Breast epithelium (tissue), 4 donors: ENCODE measurements at regions not wholly inside any gene's neighbourhood (a gene's known extent, or its start where the extent isn't known, plus 50 kb on each side); places are given as distances from the start of the nearest gene placed in this dataset.

ENCODE experiments used
- DNase-seq, 2 donors: peaks; one replicate each; pipeline ENCODE4 v3.0.0-alpha.2; 2019; ENCODE audit warnings: low spot score in 2 of 2
- H3K27ac ChIP-seq, 2 donors: fragments of 200-600 bp; sonication (generic) in 1 of 2; one replicate each; pipeline ENCODE4 v1.5.1; 2016 to 2019; ENCODE audit warnings: mild to moderate bottlenecking in 1 of 2
- H3K27me3 ChIP-seq, 2 donors: fragments of 200-600 bp; sonication (generic) in 1 of 2; one replicate each; pipeline versions ENCODE4 v1.5.1 to v1.6.0; 2017 to 2019; ENCODE audit warnings: control low read depth in 1 of 2, mild to moderate bottlenecking in 1 of 2
- H3K36me3 ChIP-seq: fragments of 200-600 bp; one replicate; pipeline ENCODE4 v1.5.1; 2019
- H3K4me1 ChIP-seq, 2 donors: fragments of 200-600 bp; sonication (generic); one replicate each; pipeline ENCODE4 v1.5.1; 2016 to 2019; ENCODE audit warnings: control low read depth in 1 of 2
- H3K4me3 ChIP-seq, 3 donors: fragments of 200-600 bp; sonication (generic); 1 replicate in 2 of 3; 2 replicates in 1 of 3; pipeline ENCODE4 v1.5.1; 2016 to 2019; ENCODE audit warnings: mild to moderate bottlenecking in 3 of 3, moderate library complexity in 2 of 3
- H3K9me3 ChIP-seq, 2 donors: fragments of 200-600 bp; sonication (generic) in 1 of 2; one replicate each; pipeline ENCODE4 v1.5.1; 2016 to 2019; ENCODE audit warnings: control low read depth in 1 of 2
- CTCF ChIP-seq, 3 donors: fragments of 450-650 bp; IDR thresholded peaks; one replicate each; pipeline ENCODE4 v1.5.1; 2016 to 2017; ENCODE audit warnings: antibody characterized with exemption in 3 of 3, mild to moderate bottlenecking in 3 of 3, moderate library complexity in 3 of 3
- POLR2A ChIP-seq: fragments of 450-650 bp; IDR thresholded peaks from one replicate; pipeline ENCODE4 v1.6.1; 2016; ENCODE audit warnings: antibody characterized with exemption, mild to moderate bottlenecking, moderate library complexity
- POLR2AphosphoS5 ChIP-seq, 3 donors: sonication (generic); formaldehyde crosslinking; IDR thresholded peaks; one replicate each; pipeline ENCODE4 v1.6.1; 2017; ENCODE audit warnings: antibody characterized with exemption in 3 of 3
- intact Hi-C: fragments of 100-400 bp; cut with DNase I; formaldehyde crosslinking; loops from one replicate; pipeline ENCODE4 v1.15.1; 2023; ENCODE audit warnings: low total_unique reads

- intact Hi-C loops: no loop called here
- Histone ChIP-seq H3K9me3 (no peaks in the 10 kb centered on the region), H3K4me1 (no peaks in the 10 kb centered on the region), H3K27ac (no peak overlapping the region), H3K27me3 (no peaks in the 10 kb centered on the region), H3K4me3 (no peak overlapping the region), H3K36me3 (no peaks in the 10 kb centered on the region)
- TF ChIP-seq POLR2A (no peak), CTCF (IDR thresholded peaks at IDR 0.05) (no peak), POLR2AphosphoS5 (IDR thresholded peaks at IDR 0.05) (no peak)
- no peak for DNase-seq
Measured at GRCh38 chr3:66574091-66574490, 73.3 kb upstream of the LRIG1 start.

DNA sequence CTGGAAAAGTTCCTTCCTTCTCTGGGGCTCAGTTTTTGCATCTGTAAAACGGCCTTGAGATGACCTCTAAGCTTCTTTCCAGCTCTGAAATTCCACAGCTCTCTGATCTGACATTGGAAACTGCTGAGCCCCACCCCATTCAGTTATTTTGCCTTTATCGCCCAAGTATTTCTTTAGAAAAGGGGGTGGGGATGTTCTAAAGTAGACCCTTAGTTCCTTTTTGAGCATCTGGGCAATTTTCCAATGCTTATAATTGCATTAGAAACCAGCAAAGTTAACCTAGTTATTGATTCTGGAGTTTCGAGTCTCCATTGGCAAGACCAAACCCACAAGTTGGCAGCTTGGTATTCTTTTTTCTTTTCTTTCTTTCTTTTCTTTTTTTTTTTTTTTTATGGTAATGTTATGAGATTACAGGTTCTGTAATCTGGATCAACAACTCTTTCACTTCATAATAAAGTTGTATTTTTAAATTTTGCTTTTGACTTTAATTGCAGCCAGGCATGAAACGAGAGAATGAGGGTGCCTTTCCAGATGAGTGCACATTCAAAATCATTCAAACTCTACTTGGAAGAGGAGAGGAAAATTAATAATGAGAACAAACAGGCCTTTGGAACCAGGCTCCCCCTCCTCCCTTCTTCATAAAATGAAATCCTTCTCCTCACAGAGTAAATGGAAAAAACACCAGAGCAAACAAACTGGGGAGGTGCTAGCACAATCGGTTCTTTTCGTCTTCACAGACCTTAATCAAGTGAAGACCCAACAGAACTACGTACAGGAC, 76.8 kb upstream of the LRIG1 start:
- intact Hi-C loops: no loop called here
- Histone ChIP-seq H3K4me1 (no peaks in the 10 kb centered on the region), H3K9me3 (no peaks in the 10 kb centered on the region), H3K4me3 (no peak overlapping the region), H3K27ac (no peak overlapping the region), H3K36me3 (no peaks in the 10 kb centered on the region), H3K27me3 (no peaks in the 10 kb centered on the region)
- no peak for DNase-seq
- TF ChIP-seq CTCF (IDR thresholded peaks at IDR 0.05) (no peak), POLR2A (no peak), POLR2AphosphoS5 (IDR thresholded peaks at IDR 0.05) (no peak)

DNA sequence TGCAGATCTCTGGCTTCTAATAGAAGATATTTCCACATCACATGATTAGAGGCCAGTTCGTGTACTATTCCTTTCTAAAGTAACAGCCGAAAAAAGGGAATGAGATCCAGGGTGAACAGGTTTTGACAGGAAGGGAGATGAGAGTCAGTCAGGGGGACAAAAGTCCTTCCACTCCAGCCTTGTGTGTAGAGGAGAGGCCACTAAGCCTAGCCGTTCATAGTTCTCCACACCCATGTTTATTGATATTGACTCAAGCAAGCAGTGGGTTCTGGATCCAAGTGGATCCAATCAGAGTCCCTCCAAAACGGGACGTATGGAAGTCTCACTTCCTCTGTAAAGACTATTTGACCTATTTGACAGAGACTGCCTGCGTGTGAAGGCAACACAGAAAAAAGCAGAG, 80.4 kb upstream of the LRIG1 start:
- intact Hi-C loops: no loop called here
- Histone ChIP-seq H3K9me3 (no peaks in the 10 kb centered on the region), H3K4me1 (no peaks in the 10 kb centered on the region), H3K27ac (no peak overlapping the region), H3K36me3 (no peaks in the 10 kb centered on the region), H3K4me3 (no peak overlapping the region), H3K27me3 (no peaks in the 10 kb centered on the region)
- TF ChIP-seq CTCF (IDR thresholded peaks at IDR 0.05): no peak
- no peak for DNase-seq

DNA sequence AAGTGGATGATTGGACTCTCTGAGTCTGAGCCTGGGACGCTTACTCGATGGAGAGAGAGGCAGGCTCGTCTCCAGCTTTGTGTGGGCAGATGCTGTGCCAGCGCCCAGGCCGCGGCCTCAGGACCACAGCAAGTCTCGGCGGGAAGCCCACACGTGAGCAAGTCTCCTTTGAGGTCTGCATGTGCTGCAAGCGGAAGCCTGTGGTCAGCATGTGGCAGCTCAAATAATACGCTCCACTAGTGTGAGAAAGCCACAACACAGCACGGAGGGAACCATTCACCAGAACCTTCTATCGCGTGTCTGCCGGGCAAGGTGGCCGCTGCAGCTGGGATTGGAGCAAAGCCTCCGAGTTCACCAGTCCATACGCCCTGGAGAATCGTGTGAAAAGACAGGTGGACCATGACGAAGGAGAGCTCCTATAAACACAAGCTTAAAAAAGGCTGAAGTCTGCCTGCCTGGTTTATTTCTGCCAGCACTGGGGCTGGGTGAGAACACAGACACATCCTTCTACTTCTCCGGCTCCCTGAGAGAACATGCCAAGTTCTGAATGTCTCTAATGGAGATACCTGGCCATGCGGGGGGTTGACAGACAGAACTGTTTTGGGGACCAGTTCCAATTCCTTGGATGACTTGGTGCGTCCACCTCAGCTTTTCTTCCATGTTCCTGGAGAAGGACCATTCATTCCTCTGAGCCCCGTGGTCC, 82.0 kb upstream of the LRIG1 start:
- DNase-seq: peak in 1 of 2 donors; percentile 41
- Histone ChIP-seq H3K9me3 (no peaks in the 10 kb centered on the region), H3K4me1 (no peaks in the 10 kb centered on the region), H3K36me3 (no peaks in the 10 kb centered on the region), H3K27me3 (no peaks in the 10 kb centered on the region), H3K27ac (no peak overlapping the region), H3K4me3 (peak overlapping the region in 1 of 3 donors; percentile 4)
- TF ChIP-seq POLR2A (no peak), POLR2AphosphoS5 (IDR thresholded peaks at IDR 0.05) (no peak), CTCF (IDR thresholded peaks at IDR 0.05) (no peak)
- intact Hi-C loops: no loop called here

DNA sequence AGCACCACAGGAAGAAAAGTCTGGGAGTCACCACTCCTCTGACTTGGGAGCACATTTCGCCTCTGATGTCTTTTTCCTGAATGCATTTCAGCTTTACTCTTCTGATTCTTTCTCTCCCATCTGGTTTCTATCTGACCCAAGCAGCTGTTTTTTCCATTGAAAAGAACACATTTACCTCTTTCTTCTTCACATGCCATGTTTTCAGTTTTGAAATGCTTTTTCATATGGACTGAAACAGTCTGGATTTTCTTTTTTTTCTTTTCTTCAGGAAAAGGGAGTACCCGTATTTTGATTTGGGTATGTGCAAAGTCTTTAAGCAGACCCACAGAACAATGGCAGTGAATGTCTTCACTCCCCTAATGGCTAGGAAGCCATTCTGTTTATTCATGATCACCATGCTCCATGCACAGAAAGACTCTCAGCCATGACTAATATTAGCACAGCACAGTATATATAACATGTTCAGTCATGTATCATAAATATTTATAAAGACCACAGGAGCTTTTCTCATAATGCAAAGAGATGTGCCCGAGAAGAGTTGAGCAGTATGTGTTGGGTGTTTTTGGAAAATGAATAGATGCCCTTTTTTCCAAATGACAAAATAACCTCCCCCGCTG, 82.7 kb upstream of the LRIG1 start:
- H3K9me3 ChIP-seq: no peaks in the 10 kb centered on the region
- intact Hi-C loops: no loop called here
- no peaks in the 10 kb centered on the region for H3K36me3 ChIP-seq
- no peaks in the 10 kb centered on the region for H3K4me1 ChIP-seq
- TF ChIP-seq POLR2A: no peak
- no peak for TF ChIP-seq POLR2AphosphoS5 (IDR thresholded peaks at IDR 0.05)
- no peak for TF ChIP-seq CTCF (IDR thresholded peaks at IDR 0.05)
- no peak overlapping the region for H3K27ac ChIP-seq
- H3K4me3 ChIP-seq: no peak overlapping the region
- no peaks in the 10 kb centered on the region for H3K27me3 ChIP-seq
- no peak for DNase-seq
